ENCODE measurements at regions not wholly inside any gene's neighbourhood (a gene's known extent, or its start where the extent isn't known, plus 50 kb on each side); places are given as distances from the start of the nearest gene placed in this dataset.

GRCh38 chr20:51886341-51886740, 84.0 kb upstream of the SALL4 start:
- TF ChIP-seq, protein P1, sequence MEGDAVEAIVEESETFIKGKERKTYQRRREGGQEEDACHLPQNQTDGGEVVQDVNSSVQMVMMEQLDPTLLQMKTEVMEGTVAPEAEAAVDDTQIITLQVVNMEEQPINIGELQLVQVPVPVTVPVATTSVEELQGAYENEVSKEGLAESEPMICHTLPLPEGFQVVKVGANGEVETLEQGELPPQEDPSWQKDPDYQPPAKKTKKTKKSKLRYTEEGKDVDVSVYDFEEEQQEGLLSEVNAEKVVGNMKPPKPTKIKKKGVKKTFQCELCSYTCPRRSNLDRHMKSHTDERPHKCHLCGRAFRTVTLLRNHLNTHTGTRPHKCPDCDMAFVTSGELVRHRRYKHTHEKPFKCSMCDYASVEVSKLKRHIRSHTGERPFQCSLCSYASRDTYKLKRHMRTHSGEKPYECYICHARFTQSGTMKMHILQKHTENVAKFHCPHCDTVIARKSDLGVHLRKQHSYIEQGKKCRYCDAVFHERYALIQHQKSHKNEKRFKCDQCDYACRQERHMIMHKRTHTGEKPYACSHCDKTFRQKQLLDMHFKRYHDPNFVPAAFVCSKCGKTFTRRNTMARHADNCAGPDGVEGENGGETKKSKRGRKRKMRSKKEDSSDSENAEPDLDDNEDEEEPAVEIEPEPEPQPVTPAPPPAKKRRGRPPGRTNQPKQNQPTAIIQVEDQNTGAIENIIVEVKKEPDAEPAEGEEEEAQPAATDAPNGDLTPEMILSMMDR (conservative IDR thresholded peaks at IDR 0.05 in 1 of 2, IDR thresholded peaks at IDR 0.05 in 1 of 2; ENCODE audit: extremely low read depth in 1 of 2, insufficient read depth in 1 of 2, low read depth in 1 of 2, low read length in 2 of 2): no peak
- TF ChIP-seq EZH2 (IDR thresholded peaks at IDR 0.05; ENCODE audit: borderline replicate concordance, low read length): no peak

All from mammary epithelial cell (primary cell).